Spleen (tissue), 7 donors: ENCODE measurements at regions not wholly inside any gene's neighbourhood (a gene's known extent, or its start where the extent isn't known, plus 50 kb on each side); places are given as distances from the start of the nearest gene placed in this dataset.

Source experiments
- POLR2A ChIP-seq, 3 donors: fragments of 450-650 bp; IDR thresholded peaks; one replicate each; pipeline ENCODE4 v1.5.1; 2017; ENCODE audit warnings: antibody characterized with exemption in 3 of 3, mild to moderate bottlenecking in 1 of 3
- POLR2AphosphoS5 ChIP-seq, 3 donors: sonication (generic); formaldehyde crosslinking; IDR thresholded peaks; one replicate each; pipeline ENCODE4 v1.5.1; 2017; ENCODE audit warnings: antibody characterized with exemption in 3 of 3
- TF ChIP-seq, protein P1 (sequence below), 11 experiments: fragments of 200-600 bp in 7 of 11; fragments of 450-650 bp in 4 of 11; sonication (generic) in 4 of 11; IDR thresholded peaks in 8 of 11; conservative IDR thresholded peaks in 3 of 11; 1 replicate in 7 of 11; 2 replicates in 4 of 11; pipeline versions ENCODE4 v1.4.0 to v1.8.0; 2016 to 2021; ENCODE audit warnings: antibody characterized with exemption in 11 of 11, inconsistent platforms in 4 of 11, mild to moderate bottlenecking in 1 of 11
- donor health status: DM: no; HTN: no; CAD: no; lungs with moderate emphysema.
- donor health status: DM: no; HTN: no; CAD: no.
- donor health status: DM: no; HTN: no; CAD: no.

DNA sequence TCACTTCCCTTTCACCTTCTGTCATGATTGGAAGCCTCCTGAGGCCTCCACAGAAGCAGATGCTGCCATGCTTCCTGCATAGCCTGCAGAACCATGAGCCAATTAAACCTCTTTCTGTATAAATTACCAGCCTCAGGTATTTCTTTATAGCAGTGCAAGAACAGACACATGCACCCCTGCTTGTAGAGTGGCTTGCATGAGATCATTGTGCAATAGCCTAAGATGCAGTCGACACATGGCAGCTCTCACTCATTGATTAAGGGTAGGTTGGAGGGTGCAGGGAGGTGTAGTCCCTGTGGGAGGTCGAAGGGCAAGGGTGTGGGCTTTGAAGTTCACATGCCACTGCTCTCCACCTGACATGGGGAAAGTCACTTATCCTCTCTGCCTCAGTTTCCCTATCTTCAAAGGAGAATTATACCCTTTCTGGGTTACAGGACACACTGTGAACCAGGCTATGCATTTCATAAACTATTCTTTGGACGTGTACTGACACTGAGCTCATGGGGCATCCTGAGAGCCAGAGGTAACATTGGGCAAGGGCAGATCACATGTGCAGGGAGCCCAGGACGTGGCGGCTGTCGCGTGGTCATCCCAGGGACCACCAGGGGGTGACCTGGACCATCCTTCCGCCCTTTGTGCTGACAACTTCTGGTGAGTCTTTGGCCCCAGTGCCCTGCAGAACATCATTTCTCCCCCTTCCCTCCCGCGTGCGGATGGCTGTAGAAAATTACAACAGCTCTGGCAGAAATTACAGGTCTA is 69.2 kb upstream of the SHANK2 start:
- no peak for TF ChIP-seq POLR2AphosphoS5 (IDR thresholded peaks at IDR 0.05)
- TF ChIP-seq, protein P1, sequence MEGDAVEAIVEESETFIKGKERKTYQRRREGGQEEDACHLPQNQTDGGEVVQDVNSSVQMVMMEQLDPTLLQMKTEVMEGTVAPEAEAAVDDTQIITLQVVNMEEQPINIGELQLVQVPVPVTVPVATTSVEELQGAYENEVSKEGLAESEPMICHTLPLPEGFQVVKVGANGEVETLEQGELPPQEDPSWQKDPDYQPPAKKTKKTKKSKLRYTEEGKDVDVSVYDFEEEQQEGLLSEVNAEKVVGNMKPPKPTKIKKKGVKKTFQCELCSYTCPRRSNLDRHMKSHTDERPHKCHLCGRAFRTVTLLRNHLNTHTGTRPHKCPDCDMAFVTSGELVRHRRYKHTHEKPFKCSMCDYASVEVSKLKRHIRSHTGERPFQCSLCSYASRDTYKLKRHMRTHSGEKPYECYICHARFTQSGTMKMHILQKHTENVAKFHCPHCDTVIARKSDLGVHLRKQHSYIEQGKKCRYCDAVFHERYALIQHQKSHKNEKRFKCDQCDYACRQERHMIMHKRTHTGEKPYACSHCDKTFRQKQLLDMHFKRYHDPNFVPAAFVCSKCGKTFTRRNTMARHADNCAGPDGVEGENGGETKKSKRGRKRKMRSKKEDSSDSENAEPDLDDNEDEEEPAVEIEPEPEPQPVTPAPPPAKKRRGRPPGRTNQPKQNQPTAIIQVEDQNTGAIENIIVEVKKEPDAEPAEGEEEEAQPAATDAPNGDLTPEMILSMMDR (IDR thresholded peaks at IDR 0.05 in 8 of 11, conservative IDR thresholded peaks at IDR 0.05 in 3 of 11): no peak
- TF ChIP-seq POLR2A (IDR thresholded peaks at IDR 0.05): no peak
